SK-N-SH (cell line): ENCODE measurements at regions not wholly inside any gene's neighbourhood (a gene's known extent, or its start where the extent isn't known, plus 50 kb on each side); places are given as distances from the start of the nearest gene placed in this dataset.

Experiments used
- ELF1 ChIP-seq: IDR thresholded peaks from 2 replicates; pipeline ENCODE4 v1.4.0; 2012
- EZH2phosphoT487 ChIP-seq: fragments of 200-600 bp; sonication (generic); IDR thresholded peaks from 2 replicates; pipeline ENCODE4 v1.6.1; 2017; ENCODE audit warnings: low read depth, mixed run types, mild to moderate bottlenecking, antibody characterized with exemption, moderate library complexity, borderline replicate concordance
- MXI1 ChIP-seq: IDR thresholded peaks from 2 replicates; pipeline ENCODE4 v1.6.1; 2012; ENCODE audit warnings: mild to moderate bottlenecking, low read depth, low read length, improper control_type of control experiment
- NFIC ChIP-seq: IDR thresholded peaks from 2 replicates; pipeline ENCODE4 v1.4.0; 2012; ENCODE audit warnings: borderline replicate concordance
- RAD21 ChIP-seq: IDR thresholded peaks from 2 replicates; pipeline ENCODE4 v1.6.1; 2012; ENCODE audit warnings: mild to moderate bottlenecking, low read length
- RFX5 ChIP-seq: IDR thresholded peaks from 2 replicates; pipeline ENCODE4 v1.6.1; 2012; ENCODE audit warnings: mild to moderate bottlenecking, improper control_type of control experiment, low read length
- SMC3 ChIP-seq: IDR thresholded peaks from 2 replicates; pipeline ENCODE4 v1.6.1; 2012; ENCODE audit warnings: low read depth, low read length, improper control_type of control experiment
- TCF12 ChIP-seq: IDR thresholded peaks from 2 replicates; pipeline ENCODE4 v1.4.0; 2012
- TF ChIP-seq, protein P1 (sequence below): fragments of 200-600 bp; sonication (generic); IDR thresholded peaks from 2 replicates; pipeline ENCODE4 v1.6.1; 2017; ENCODE audit warnings: antibody characterized with exemption, mild to moderate bottlenecking, moderate library complexity
- TF ChIP-seq, protein P2 (sequence below): IDR thresholded peaks from 2 replicates; pipeline ENCODE4 v1.4.0; 2012; ENCODE audit warnings: low read depth, borderline replicate concordance
- TF ChIP-seq, protein P3 (sequence below): IDR thresholded peaks from 2 replicates; pipeline ENCODE4 v1.4.0; 2012; ENCODE audit warnings: low read depth
- TF ChIP-seq, protein P4 (sequence below): IDR thresholded peaks from 2 replicates; pipeline ENCODE4 v1.6.1; 2012; ENCODE audit warnings: mild to moderate bottlenecking, low read depth, low read length, moderate library complexity

DNA sequence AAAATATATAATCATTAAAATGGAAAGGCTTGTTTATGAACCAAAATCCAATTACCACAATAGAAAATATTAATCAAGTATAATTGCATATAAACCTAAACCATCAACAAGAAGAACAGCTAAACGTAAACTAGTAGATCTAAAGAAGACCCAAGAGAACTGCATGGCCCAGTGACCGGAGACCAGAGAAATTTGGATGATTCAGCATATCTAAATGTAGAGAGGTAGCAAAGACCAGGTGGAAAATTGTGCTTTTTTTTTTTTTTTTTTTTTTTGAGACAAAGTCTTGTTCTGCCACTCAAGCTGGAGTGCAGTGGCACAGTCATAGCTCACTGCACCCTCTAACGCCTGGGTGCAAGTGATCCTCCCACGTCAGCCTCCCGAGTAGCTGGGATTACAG is 207.2 kb upstream of the SEMA3E start:
- TF ChIP-seq, protein P1, sequence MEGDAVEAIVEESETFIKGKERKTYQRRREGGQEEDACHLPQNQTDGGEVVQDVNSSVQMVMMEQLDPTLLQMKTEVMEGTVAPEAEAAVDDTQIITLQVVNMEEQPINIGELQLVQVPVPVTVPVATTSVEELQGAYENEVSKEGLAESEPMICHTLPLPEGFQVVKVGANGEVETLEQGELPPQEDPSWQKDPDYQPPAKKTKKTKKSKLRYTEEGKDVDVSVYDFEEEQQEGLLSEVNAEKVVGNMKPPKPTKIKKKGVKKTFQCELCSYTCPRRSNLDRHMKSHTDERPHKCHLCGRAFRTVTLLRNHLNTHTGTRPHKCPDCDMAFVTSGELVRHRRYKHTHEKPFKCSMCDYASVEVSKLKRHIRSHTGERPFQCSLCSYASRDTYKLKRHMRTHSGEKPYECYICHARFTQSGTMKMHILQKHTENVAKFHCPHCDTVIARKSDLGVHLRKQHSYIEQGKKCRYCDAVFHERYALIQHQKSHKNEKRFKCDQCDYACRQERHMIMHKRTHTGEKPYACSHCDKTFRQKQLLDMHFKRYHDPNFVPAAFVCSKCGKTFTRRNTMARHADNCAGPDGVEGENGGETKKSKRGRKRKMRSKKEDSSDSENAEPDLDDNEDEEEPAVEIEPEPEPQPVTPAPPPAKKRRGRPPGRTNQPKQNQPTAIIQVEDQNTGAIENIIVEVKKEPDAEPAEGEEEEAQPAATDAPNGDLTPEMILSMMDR = no peak
- TF ChIP-seq SMC3 (no peak), EZH2phosphoT487 (no peak), RAD21 (no peak), MXI1 (no peak), TCF12 (no peak), RFX5 (no peak), ELF1 (no peak), NFIC (no peak)
- TF ChIP-seq, protein P2, sequence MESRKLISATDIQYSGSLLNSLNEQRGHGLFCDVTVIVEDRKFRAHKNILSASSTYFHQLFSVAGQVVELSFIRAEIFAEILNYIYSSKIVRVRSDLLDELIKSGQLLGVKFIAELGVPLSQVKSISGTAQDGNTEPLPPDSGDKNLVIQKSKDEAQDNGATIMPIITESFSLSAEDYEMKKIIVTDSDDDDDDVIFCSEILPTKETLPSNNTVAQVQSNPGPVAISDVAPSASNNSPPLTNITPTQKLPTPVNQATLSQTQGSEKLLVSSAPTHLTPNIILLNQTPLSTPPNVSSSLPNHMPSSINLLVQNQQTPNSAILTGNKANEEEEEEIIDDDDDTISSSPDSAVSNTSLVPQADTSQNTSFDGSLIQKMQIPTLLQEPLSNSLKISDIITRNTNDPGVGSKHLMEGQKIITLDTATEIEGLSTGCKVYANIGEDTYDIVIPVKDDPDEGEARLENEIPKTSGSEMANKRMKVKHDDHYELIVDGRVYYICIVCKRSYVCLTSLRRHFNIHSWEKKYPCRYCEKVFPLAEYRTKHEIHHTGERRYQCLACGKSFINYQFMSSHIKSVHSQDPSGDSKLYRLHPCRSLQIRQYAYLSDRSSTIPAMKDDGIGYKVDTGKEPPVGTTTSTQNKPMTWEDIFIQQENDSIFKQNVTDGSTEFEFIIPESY = no peak
- TF ChIP-seq, protein P3, sequence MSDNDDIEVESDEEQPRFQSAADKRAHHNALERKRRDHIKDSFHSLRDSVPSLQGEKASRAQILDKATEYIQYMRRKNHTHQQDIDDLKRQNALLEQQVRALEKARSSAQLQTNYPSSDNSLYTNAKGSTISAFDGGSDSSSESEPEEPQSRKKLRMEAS = no peak
- TF ChIP-seq, protein P4, sequence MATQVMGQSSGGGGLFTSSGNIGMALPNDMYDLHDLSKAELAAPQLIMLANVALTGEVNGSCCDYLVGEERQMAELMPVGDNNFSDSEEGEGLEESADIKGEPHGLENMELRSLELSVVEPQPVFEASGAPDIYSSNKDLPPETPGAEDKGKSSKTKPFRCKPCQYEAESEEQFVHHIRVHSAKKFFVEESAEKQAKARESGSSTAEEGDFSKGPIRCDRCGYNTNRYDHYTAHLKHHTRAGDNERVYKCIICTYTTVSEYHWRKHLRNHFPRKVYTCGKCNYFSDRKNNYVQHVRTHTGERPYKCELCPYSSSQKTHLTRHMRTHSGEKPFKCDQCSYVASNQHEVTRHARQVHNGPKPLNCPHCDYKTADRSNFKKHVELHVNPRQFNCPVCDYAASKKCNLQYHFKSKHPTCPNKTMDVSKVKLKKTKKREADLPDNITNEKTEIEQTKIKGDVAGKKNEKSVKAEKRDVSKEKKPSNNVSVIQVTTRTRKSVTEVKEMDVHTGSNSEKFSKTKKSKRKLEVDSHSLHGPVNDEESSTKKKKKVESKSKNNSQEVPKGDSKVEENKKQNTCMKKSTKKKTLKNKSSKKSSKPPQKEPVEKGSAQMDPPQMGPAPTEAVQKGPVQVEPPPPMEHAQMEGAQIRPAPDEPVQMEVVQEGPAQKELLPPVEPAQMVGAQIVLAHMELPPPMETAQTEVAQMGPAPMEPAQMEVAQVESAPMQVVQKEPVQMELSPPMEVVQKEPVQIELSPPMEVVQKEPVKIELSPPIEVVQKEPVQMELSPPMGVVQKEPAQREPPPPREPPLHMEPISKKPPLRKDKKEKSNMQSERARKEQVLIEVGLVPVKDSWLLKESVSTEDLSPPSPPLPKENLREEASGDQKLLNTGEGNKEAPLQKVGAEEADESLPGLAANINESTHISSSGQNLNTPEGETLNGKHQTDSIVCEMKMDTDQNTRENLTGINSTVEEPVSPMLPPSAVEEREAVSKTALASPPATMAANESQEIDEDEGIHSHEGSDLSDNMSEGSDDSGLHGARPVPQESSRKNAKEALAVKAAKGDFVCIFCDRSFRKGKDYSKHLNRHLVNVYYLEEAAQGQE = no peak
